ENCODE measurements at regions not wholly inside any gene's neighbourhood (a gene's known extent, or its start where the extent isn't known, plus 50 kb on each side); places are given as distances from the start of the nearest gene placed in this dataset.

- TF ChIP-seq, protein P1, sequence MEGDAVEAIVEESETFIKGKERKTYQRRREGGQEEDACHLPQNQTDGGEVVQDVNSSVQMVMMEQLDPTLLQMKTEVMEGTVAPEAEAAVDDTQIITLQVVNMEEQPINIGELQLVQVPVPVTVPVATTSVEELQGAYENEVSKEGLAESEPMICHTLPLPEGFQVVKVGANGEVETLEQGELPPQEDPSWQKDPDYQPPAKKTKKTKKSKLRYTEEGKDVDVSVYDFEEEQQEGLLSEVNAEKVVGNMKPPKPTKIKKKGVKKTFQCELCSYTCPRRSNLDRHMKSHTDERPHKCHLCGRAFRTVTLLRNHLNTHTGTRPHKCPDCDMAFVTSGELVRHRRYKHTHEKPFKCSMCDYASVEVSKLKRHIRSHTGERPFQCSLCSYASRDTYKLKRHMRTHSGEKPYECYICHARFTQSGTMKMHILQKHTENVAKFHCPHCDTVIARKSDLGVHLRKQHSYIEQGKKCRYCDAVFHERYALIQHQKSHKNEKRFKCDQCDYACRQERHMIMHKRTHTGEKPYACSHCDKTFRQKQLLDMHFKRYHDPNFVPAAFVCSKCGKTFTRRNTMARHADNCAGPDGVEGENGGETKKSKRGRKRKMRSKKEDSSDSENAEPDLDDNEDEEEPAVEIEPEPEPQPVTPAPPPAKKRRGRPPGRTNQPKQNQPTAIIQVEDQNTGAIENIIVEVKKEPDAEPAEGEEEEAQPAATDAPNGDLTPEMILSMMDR (IDR thresholded peaks at IDR 0.05): no peak
- no peak for TF ChIP-seq EZH2 (IDR thresholded peaks at IDR 0.05; ENCODE audit: borderline replicate concordance, insufficient read depth, low read depth, low read length, poor library complexity, severe bottlenecking)
Measured at GRCh38 chr2:217599906-217600305, 402.9 kb downstream of the TNS1 start.
